ENCODE measurements at regions not wholly inside any gene's neighbourhood (a gene's known extent, or its start where the extent isn't known, plus 50 kb on each side); places are given as distances from the start of the nearest gene placed in this dataset.

GRCh38 chr4:176413171-176413570 is 93.4 kb downstream of the SPCS3 start:
- no peak for TF ChIP-seq CTCF (IDR thresholded peaks at IDR 0.05)
- TF ChIP-seq POLR2A (IDR thresholded peaks at IDR 0.05) = no peak
